Inflammatory macrophage treated with lipopolysaccharide for 4 hours (primary cell): ENCODE measurements at regions not wholly inside any gene's neighbourhood (a gene's known extent, or its start where the extent isn't known, plus 50 kb on each side); places are given as distances from the start of the nearest gene placed in this dataset.

Experiments used
- DNase-seq: peaks from one replicate; pipeline ENCODE4 v3.0.0-alpha.2; 2020

DNA sequence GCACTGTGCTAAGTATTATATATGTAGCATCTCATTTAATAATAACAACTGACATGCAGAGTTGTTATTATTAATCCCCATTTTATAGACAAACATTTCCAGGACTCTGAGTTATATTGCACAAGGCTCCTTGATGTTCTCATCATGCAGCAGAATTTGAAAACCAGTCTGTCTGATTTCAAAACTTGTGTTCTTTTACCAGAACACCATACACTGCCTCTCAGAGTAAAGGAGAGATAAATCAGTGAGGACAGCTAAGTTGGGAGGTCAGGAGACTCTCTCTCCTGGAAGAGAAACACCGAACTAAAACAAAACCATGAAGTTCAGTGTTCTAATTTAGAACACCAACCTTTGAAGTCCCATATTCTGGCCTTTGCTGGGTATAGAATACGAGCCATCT is 92.7 kb upstream of the TNC start:
- DNase-seq, result no peak

DNA sequence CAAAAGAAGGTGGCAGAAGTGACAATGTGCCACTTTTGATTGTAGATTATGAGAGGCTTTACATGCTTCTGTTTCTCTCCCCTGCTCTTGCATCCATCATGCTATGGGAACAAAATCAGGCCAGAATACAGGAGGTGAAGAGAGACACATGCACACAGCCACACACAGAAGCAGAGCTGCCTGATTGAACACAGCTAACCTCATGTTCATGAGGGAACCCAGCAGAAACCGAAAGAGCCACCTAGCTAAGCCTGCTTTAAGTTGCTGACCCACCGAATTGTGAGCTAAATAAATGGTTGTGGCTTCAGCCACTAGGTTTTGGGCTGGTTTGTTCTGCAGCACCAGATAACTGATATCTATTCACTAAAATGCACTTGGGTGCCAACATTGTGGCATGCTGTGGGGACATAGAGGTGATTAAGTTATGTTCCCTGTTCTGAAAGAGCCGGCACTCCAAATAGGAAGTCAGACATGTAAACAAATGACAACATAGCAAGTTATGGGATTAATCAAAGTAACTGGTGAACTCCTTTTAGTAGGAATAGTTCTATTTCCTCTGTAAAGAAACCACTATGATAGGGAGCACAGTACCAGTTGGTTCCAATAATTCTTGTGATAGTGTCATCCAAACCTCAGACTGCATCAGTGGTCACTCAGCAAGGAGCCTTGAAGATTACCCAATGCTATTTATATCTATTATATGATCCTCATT is 93.6 kb upstream of the TNC start:
- DNase-seq, result no peak

DNA sequence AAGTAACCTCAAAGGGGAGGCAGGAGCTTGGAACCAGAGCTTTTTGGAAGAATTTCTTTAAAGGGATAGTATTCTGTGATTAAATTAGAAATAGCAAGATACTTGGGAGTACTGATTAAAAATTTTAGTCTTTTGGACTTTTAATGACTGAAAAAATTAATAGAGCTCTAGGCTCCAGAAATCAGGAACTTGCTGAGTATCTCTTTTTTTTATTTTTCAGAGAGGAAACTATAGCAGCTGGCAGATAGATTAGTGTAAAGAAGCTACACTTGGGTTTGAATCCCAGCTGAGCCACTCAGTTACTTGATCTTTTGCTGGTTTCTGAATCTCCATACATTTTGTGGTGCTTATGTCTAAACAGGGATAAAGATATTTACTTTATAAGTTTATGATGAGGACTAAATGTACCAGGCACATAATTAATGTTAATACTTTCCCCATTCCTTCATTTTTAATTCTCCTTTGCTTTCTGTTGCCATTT is 94.2 kb upstream of the TNC start:
- no peak for DNase-seq

GRCh38 chr9:115212832-115213231 is 94.9 kb upstream of the TNC start:
- no peak for DNase-seq

GRCh38 chr9:115213818-115214334 is 95.9 kb upstream of the TNC start:
- peak; percentile 87 for DNase-seq

DNA sequence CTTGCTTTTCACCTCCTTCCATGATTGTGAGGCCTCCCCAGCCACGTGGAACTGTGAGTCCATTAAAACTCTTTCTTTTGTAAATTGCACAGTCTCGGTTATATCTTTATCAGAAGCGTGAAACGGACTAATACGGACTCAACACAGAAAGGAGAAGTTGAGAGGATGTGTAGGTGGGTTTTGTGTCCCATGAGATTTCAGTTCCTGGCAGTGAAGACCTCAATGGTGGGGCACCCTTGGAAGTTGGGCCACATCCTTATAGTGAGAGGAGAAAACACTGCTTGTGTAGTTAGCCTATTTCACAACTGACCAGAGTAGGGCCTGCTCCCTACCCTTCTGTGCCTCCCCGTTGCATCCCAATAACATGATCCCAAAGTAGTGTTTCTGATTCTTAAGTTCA is 98.9 kb upstream of the TNC start:
- DNase-seq, result no peak

DNA sequence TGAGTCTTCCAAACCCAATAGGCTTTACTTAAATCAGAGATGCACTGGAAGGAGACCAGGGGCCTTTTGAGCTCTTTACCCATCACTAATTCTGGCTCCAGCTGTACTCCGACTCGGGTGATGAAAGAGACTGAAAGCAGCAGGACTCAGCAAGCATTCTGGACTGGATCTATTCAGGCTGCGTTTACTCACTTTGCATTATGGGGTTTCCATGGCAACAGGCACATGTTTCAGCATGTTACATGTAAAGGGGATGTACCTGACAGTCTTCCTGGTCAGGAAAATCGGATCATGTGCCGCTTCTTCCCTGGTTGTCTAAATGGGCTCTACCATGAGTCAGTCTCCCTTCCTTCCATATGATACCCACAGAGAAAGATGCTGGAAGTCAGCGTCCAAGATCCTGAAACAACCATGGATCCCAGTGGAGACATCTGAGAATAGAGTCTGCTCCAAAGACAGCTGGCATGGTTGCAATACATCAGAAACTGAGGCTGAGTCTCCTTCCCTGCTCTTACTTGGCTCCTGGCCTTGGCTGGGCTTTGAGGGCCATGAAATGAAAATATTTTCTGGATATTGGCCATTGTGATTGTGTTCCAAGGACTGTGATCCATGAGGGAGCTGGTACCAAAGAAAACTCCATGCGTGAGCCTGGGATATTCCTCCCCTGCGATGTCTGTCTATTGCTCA is 102.5 kb upstream of the TNC start:
- no peak for DNase-seq

DNA sequence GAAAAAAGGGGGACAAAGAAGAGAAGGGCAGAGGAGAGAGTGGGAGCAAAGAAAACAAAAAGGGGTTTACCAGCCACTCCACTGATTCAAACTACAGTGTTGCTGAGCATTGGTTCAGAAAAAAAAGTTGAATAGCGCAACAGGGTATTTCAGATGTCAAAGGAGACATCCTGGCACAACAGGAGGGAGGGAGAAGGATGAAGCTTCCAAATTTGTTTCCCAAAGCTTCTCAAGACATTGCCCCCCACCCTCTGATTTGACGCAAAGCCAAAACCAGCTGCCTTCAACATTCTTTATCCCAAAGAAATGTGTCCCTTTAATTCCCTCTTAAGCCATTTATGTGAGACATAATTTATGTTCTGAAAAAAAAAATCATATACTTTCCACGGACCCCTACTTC is 105.5 kb upstream of the TNC start:
- no peak for DNase-seq

DNA sequence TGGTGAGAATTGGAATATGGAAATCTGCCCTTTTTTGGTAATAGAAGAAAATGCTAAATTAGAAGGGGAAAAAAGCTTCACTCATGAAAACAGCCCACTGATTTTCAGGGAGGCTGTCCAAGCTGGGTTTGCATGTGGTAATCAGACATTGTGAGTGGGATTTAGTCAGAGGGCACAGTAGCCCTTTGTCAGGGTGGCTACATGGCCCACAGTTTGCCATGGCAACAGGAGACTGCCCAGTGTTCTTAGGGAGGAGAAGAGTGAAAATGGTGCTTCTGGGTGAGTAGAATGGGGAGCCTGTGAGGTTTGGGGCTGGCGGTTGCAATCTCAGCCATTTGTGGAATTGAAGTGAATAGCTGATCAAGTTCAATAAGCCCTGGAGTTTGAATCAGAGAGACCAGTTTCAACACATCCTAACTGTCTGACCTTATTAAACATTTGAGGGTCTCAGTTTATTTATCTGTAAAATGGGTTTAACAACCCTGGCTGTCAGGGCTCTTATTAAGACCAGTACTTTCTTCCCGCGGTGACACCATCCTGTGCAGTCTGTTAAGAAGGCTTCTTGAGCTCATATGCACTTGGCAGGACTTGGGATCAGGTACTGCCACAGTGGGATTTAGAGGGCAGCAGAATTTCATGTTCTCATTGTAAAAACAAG is 107.6 kb upstream of the TNC start:
- no peak for DNase-seq

DNA sequence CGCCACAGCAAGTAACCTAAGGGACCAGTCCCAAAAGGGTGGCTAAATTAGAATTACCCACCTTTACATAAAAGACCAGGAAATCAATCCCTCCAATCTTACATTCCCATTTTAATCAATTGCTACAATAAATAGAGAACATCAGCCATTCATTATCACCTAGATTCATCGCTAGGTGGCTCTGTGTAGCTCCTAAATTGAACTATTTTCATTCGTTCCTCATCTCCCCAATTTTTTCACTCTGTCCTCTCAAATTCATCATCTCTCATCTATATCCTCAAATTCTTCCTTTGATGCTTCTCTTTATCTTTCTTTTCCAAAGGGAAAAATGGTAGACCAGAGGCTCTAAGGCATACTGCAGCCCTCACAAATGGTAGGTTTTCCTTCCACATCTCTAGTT is 108.2 kb upstream of the TNC start:
- no peak for DNase-seq

DNA sequence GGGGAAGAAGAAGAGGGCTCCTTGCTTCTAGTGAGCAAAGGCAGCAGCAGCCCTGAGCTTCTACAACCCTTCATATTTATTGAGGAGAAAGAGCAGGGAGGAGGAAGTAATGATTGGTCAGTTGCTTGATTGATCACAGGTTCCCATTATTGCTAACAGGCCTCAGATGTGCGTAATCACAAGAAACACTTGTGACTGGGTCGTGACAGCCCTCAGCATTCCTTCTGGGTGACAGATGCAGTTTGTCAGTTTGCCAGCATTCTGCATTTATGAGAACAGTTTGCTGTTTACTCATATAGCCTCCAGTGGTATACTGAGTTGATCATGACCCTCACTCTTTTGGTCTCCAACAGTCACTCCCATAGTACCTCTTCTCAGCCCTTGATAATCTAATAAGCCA is 111.5 kb upstream of the TNC start:
- DNase-seq, result no peak

GRCh38 chr9:115230924-115231515 is 113.1 kb upstream of the TNC start:
- DNase-seq, result no peak

- DNase-seq, result no peak
These were observed 114.3 kb upstream of the TNC start for GRCh38 chr9:115232181-115232774.

DNA sequence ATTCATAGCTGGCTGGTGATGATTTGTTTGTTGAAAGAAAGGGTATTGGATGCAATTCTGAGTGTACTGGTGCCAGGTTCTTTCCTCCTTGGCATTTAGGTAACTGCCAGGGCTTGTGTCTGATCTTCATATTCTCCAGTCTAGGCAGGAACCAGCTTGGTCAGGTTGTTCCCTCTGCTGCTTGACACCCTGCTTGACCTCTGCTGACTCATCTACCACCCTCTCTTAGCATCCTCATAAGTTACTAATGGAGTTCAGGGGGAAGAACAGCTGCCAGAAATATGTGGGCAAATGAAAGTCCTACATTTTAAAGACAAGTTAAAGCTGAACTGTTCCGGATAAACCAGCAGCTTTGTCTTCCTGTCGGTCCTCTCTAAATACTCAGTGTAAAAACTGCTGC is 116.1 kb upstream of the TNC start:
- DNase-seq, result no peak

DNA sequence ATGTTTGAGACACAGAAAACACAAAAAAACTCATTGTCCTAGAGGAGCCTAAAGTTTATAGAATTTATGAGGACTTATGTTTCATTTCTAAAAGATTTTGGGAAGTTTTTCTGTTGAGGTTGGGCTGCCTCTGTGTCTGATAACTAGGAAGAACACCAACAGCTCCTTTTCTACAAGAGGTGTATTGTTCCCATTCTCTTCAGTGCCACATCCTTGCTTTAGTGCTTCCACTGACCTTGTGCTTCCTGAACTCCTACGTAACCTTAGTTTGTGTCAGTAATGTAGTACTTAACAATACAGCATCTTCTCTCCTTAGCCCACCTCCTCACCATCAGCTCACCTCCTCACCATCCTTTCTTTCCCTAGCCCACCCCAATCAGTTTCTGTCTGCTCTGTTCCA is 117.3 kb upstream of the TNC start:
- DNase-seq, result no peak

- DNase-seq, result no peak
These were observed 119.5 kb upstream of the TNC start for GRCh38 chr9:115237385-115237998.

- DNase-seq, result no peak
These were observed 122.7 kb upstream of the TNC start for GRCh38 chr9:115240676-115241075.

- DNase-seq, result no peak
These were observed 123.7 kb upstream of the TNC start for GRCh38 chr9:115241641-115242040.

GRCh38 chr9:115249488-115249887 is 131.5 kb upstream of the TNC start:
- DNase-seq, result no peak

GRCh38 chr9:115250621-115251032 is 132.7 kb upstream of the TNC start:
- DNase-seq, result no peak

DNA sequence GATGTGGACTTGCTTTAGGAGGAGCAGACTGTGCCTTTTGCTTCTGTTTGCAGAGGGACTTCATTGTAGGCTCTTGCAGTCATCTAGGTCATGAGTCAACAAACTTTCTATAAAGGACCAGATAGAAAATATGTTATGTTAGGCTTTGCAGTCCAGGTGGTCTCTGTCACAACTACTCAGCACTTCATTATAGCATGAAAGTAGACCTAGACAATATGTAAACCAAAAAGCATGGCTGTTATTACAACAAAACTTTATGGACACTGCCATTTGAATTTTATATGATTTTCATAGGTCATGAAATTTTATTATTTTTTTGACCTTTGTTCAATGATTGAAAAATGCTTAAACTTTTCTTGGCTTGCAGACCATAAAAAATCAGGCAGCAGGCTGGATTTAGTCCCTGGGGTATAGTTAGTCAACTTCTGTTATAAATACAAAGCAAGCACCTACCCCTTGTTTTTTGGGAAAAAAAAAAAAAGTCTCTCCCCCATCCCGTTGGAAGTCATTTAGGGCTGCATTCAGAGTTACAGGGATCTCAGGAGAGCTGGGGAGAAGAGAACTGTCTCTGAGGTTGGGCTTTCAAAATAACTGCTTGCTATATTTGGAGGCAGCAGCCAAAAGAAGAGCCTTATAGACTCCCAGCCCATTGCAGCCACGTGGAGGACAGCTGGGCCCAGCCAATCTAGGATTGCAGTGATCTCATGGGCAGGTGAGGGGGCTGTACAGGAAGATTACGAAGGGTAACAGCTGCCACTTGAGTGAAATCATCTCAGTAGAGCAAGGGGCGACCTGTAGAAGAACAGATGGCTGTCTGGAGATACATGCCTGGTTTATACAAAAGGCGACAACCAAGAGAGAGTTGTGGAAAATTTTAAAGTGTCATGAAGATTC is 136.6 kb upstream of the TNC start:
- DNase-seq, result no peak

- DNase-seq, result no peak
These were observed 143.7 kb upstream of the TNC start for GRCh38 chr9:115261656-115262081.
